ENCODE measurements at regions not wholly inside any gene's neighbourhood (a gene's known extent, or its start where the extent isn't known, plus 50 kb on each side); places are given as distances from the start of the nearest gene placed in this dataset.
"Not testable (repeated sequence)": the region's sequence is repeated elsewhere in the genome, so short reads cannot be mapped to it uniquely, and the experiment has no call there.

DNA sequence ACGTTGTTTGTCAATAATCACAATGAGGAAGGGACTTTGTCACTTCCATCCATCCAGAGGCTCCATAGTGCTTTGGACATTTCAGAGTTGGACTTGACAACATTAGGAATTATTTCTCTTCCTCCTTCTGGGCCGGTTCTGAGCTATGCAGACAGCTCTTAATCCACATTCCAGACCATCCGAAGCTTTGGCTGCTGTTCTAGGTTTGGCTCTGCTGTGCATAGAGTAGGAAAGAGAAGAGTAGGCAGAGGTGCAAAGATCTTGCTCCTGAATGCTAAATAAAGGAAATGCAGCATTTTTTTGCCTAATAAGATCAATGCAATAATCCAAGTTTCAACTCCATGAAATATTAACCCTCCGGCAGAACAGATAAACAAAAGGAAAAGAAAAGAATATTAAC lies 216.3 kb upstream of the PRNP start:
- DNase-seq (ENCODE audit: low read depth, low spot score) = no peak

DNA sequence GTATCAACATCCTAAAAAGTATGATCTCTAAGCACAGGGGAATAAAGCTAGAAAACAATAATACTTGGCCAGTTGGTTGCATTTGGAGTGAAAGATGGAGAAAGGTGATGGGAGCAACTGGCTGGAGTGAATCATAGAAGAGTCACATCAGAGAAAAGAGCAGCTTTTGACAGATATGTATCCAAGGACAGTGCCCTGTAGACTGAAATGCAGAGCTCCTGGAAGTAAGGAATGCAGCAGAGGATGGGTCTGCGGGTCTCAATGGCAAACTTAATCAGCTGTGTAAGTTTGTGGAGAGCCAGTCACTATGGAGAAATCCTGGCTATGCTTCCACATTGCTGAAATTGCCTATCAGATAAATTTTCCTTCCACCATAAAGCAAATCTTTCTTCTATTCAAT lies 218.1 kb upstream of the PRNP start:
- no peak for DNase-seq (ENCODE audit: low read depth, low spot score)

DNA sequence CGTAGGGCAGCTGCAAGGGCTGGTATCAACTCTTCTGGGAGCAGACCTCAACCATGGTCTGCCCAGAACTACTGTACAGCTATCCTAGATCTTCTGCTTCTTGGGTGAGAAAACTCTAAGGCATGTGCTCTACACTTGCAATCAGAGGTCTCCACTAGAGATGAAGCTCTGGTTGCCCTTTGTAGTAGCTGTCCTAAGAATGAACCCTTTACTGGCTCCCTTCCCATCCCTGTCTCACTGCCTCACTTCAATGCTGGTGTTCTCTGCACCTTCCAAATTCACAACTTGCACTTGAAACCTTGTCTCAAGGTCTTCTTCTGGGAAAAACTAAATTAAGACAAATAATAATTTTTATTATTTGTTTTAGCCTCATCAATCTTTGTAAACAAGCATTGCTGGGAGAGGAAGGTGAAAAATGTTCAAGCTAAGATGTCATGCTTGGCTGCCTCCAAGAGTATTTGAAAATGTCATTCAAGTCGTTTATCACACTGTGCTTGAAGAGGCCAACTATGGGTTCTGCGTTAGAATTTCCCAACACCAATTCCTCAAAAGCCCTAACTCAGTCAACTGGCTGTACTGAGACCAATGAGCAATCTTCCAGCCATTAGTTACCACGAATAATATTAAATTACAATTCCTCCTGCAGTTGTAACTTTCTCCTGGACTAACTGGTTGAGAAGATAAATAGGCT lies 216.9 kb upstream of the ADRA1D start:
- peak; percentile 27 for DNase-seq (ENCODE audit: low read depth, low spot score)

DNA sequence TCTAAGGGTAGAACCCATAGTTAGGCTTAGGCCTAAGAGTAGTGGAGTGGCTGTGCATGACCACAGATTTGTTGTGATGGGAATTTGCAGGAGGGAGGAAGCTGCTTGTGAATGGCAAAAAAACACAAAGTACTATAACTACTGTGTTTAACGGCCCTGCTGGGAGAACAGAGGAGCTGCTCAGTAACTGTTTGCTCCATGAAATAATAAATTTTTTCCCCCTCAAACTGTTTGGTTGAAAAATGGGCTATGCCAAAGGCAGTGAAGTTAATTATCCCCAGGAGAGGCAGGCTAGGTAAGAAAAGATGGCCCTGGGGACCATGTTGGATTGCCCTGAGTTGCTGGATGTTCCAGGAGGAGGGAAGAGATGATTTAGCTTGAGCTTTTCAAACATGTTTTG lies 216.1 kb upstream of the ADRA1D start:
- DNase-seq (ENCODE audit: low read depth, low spot score) = no peak

DNA sequence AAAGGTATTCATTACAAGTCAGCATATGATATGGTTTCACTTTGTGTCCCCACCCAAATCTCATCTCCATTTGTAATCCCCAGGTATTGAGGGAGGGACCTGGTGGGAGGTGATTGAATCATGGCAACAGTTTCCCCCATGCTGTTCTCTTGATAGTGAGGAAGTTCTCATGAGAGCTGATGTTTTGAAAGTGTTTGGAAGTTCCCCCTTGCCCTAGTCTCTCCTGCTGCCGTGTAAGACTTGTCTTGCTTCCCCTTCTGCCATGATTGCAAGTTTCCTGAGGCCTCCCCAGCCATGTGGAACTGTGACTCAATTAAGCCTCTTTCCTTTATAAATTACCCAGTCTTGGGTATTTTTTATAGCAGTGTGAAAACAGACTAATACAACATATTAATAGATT lies 213.7 kb upstream of the ADRA1D start:
- DNase-seq (ENCODE audit: low read depth, low spot score) = not testable (repeated sequence)

DNA sequence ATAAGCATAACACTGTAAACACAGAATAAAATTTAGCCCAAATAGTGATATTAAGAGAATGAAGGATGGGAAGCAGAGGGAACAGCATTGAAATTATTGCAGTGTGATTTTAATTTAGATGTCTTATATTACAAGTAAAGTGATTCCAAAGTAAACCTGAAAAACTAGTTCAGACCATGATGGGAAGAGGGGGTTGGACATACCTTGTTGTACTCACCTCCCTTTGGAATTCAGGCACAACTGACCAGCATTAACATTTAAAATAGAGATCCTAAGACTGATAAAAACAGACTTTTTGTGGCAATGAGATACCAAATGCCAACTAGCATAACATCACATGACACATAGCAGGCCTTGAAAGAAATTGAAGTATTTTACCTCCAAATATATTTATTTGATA lies 210.0 kb upstream of the ADRA1D start:
- no peak for DNase-seq (ENCODE audit: low read depth, low spot score)

DNA sequence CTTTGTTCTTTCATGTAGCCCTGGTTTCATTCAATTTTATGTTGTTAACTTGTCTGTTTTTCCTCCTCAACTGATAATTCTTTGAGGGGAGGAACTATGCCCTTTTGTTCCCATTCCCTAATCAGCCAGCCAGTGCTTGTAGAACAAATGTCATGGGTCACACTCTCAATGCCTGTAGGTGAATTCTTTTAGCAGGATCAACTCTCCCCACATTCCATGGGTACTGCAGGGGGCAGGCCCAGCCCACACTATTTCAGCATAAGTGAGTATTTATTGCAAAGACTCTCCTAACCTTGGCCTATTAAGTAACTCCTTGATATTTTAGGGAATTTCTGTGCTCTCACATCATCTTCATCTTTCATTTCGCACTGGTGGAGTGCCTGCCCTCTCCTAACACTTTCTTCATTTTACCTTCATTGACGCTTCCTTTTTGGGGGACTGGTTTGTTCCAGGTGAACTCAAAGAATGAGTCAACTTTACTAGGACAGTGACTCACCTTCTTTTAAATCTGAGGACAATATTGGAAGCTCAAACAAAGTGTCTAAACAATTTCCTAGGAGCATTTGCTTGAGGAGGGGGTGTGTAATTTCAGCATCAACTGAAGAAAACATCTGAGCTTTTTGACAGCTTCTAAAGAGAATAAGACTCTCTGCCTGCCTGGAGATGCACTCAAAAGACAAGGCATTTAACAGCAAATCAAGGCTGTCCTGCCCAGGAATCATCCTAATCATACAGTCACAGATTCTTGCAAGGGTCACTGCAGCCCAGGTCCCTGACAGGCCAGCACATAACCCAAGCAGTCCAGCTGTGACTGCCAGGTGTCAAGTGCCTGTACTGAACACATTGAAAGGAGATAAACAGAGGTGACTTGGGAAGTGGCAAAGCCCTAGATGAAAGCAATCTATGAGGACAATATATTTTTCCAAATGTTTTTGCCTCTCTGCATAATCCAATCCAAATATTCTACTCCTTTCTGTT lies 208.8 kb upstream of the ADRA1D start:
- no peak for DNase-seq (ENCODE audit: low read depth, low spot score)

DNA sequence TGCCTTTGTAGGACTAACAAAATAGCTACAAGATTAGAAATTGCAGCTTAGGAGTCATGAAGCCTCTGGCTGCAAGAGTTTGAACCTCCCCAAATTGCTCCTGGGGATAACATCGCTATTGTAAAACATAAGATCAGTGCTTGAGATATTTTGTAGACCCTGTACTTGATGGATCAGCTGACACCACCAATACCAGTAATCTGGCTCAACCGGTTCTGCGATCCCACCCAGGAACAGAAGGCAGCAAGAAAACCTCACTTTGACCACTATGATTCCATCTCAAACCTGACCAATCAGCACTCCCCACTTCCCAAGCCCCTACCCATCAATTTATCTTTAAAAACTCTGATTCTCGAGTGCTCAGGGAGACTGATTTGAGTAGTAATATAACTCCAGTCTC lies 206.9 kb upstream of the ADRA1D start:
- no peak for DNase-seq (ENCODE audit: low read depth, low spot score)

DNA sequence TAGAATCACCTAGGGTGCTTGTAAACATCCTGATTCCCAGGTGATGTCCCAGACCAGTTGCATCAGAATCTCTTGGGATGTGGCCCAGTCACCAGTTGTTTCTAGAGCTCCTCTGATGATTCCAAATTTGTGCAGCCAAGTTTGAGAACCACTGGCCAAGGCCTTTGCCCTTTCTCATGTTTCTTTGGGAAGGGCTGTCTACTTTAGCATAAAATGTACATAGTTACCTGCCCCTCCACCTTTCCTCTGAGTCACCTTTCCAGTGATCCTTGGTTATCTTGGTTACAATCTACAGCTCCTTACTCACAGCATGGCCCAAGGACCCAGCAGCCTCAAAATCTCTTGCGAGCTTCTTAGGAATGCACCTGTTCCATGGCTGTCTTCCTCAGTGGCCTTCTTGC lies 206.2 kb upstream of the ADRA1D start:
- DNase-seq (ENCODE audit: low read depth, low spot score) = no peak

DNA sequence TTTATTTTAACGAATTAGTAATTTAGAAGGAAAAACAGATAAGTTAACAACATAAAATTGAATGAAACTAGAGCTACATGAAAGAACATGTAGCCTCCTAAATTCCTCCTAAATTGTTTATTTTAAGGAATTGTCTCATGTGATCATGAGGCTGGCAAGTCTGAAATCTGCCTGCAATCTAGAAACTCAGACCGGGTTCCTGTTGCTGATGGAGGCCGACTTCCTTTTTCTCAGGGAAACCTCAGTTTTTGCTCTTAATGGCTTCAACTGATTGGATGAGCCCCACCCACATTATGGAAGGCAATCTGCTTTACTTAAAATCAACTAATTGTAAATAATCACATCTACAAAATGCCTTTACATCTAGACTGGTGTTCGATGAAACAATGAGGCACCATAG lies 205.0 kb upstream of the ADRA1D start:
- no peak for DNase-seq (ENCODE audit: low read depth, low spot score)

DNA sequence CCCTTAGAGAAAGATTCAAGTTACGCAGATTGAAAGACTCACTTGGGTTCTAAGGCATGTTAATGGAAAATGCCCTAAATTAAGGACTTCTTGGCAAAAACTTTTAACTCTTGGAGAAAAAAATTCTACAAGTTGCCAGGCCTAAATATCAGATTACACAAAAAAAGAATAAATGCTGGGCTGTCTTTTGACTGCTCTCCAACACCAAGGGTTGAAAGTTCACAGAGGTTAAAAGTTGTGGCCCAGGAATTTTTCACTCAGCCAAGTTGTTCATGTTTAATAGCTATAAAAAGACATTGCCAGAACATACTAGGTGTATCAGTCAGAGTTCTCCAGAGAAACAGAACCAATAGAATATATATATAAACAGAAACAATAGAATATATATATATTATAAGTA lies 204.3 kb upstream of the ADRA1D start:
- no peak for DNase-seq (ENCODE audit: low read depth, low spot score)

DNA sequence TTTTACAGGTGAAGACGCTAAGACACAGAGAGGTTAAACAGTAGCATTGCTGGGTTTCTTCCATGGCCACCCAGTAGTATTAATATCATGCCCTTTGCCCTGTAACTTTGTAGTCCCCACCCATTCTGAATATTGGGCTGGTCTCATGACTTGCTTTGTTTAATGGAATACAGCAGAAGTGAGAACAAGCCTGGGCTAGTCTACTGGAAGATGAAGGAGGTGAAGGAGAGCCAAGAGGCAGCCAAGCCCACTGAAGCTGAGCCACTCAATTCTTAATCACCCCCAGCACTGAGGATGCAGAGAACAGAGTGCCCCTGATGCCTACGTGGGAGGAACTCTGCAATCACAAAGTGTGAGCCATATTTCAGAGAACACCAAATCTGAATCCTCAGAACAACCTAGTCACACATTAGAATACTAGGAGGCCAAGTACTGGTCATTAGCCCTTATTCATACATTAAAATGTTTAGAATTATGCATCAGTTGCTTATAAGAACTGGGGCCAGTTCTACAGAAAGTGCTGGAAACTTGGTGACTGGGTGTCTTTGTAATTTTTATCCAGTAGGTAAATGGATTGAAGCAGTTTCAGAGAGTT lies 202.5 kb upstream of the ADRA1D start:
- no peak for DNase-seq (ENCODE audit: low read depth, low spot score)

DNA sequence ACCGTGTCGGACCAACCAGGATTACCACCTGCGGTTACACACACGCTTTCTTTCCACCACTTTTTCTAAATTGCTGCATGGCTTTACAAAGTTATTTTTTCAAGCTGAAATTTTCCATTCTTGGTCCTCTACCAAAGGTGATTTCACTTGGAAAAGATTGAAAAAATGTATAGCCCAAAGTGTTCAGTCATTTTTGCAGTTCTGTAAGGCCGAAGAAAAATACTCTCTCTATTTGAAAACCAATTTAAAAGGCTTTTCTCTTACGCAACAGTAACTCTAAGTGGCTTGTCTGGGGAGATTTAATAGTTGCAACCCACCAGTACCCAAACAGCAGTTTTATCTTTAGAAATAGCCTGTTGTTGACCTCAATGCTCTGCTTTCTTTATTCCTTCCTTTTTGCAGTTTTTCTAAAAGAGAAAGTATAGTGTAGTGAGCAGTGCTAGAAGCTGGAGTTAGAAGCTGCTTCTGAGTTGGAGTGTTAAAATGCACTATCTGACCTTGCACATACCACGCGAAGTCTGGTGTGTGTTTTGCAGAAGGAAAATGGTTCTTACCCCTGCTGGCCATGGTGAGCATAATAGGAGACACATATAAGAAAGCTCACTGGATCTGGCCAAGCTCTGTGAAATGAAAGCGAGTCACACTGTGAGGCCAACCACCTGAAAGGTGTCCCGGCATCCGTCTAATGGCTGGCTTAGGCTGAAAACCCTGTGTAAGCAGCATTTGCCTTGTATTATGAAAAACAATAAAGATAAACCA lies 201.0 kb upstream of the ADRA1D start:
- peak; percentile 42 for DNase-seq (ENCODE audit: low read depth, low spot score)

DNA sequence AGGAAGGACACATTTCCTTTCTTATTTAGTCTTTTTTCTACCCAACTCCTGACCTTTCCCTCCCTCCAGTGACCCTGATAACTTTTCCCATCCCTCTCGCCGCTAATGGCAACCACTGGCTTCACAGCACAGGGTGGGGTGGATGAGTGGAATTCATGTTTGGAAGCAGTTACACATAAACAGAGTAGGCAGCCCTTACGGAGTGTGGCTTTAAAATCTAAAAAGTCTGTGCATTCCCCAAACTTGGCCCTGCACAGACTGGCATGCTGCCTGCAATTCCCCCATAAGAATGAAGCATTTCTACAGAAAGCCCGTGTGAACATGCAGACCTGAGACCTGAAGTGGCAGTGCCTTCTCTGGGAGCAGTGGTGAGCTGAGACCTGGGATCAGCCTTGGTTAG lies 196.7 kb upstream of the ADRA1D start:
- DNase-seq (ENCODE audit: low read depth, low spot score) = peak; percentile 69

DNA sequence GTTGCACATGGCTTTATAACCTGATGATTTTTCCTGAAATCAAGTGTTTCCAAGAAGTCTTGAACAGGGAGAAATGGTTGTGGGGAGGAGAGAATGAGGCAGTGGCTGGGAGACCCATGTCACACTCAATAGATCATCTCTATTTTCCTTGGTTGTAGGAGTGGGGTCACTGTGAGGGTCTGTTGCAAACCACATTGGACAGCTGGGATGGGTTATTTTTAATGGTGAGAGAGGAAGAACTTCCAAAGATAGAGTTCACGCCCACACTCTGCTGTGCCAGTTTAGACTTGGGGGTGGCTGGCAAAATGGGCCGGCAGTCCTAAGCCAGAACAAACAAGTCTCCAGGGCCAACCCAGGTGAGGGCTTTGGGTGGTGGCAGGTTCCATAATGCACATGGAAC lies 196.2 kb upstream of the ADRA1D start:
- DNase-seq (ENCODE audit: low read depth, low spot score) = no peak

DNA sequence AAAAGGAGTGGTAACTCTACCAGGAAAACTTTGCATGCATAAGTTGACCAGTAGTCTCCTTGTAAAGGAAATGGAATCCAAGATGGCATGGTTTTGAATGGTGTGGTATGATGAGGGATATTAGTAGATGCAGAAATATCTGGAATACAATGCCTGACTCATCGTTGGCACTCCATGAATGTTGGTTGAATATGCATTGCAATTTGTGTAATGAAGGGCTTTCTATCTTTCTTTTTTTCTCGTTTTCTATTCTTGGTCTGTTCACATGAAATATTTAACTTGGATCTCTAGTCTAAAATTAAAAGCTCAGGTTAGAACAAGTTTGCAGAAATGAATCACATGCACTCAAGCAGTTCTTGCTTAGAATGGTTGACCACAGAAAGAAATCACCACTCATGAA lies 195.3 kb upstream of the ADRA1D start:
- DNase-seq (ENCODE audit: low read depth, low spot score) = peak; percentile 78

DNA sequence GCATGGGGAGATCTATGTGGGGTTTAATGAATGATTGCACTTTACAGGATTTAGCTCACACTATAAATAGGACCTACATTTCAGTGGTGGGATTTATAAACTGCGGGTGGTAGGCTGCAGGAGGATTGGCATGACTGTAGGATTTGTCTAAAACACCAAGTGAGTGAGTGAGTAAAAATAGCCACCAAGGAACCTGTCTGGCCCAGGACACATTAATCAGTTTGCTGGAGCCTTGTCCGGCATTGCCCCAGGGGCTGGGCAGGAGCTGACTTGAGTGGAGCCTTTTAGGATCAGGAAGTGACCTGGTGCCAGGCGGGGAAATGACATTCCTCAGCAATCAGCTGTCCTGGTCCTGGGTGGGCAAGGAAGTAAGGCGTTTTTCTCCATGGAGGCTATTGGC lies 193.9 kb upstream of the ADRA1D start:
- no peak for DNase-seq (ENCODE audit: low read depth, low spot score)

DNA sequence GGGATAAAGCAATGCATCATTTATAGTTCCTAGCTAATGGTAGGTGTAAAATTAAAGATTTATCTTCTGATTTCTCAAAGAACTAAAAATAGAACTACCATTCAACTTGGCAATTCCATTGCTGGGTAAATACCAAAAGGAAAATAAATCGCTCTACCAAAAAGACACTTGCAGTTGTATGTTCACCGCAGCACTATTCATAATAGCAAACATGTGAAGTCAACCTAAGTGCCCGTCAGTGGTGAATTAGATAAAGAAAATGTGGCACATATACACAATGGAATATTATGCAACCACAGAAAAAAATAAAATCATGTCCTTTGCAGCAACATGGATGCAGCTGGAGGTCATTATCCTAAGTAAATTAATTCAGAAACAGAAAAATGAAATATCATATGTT lies 192.8 kb upstream of the ADRA1D start:
- no peak for DNase-seq (ENCODE audit: low read depth, low spot score)

DNA sequence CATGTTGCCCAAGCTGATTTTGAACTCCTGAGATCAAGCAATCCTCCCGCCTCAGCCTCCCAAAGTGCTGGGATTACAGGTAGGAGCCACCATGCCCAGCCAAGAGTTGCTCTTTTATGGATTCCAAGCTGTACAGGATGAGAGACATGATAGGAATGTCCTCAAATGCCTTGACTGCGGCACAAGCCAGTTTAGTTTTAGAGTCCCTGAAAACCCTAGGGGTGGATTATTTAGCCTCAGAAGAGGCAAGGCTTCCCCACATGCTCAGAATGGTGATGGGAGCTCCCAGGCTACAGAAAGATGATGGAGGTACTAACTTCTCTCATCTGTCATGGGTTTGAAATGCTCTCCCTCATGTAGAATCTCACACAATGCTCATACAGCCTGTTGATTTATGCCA lies 192.1 kb upstream of the ADRA1D start:
- DNase-seq (ENCODE audit: low read depth, low spot score) = no peak

DNA sequence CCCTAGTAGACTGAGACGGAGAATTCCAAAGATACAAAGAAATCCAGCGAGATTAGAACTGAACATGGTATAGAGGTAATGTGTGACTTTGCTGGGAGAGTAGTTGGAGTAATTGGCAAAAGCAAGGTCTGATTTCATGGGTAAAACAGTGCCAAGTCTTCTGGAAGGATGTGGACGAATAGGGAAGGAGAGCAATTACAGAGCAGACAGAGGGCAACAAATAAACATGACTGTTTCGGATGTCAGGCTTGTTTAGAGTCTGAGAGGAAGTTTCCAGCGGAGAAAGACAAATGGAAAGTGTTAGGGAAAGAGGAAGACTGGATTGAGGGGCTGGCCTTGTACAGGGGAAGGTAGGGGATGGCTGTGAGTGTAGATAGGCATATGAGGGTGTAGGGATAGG lies 190.4 kb upstream of the ADRA1D start:
- no peak for DNase-seq (ENCODE audit: low read depth, low spot score)

DNA sequence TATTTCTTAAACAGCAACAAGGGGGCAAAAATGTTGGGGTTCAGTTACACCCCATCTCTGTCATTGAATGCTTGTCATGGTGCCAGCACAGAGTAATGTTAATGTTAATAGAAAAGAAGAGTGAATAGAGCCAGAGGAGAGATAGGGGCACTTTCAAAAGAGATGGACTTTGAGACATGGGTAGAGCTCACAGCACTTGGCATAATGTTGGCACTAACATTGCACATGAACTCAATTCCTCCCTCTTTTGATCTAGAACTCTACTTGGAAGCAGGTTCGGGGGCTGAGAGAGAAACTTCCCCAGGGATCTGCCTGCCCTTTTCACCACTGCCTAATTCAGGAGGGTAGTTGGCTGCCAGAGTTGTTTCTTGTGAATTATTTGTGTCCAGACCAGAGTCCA lies 188.0 kb upstream of the ADRA1D start:
- DNase-seq (ENCODE audit: low read depth, low spot score) = no peak
